ENCODE measurements at regions not wholly inside any gene's neighbourhood (a gene's known extent, or its start where the extent isn't known, plus 50 kb on each side); places are given as distances from the start of the nearest gene placed in this dataset.

DNA sequence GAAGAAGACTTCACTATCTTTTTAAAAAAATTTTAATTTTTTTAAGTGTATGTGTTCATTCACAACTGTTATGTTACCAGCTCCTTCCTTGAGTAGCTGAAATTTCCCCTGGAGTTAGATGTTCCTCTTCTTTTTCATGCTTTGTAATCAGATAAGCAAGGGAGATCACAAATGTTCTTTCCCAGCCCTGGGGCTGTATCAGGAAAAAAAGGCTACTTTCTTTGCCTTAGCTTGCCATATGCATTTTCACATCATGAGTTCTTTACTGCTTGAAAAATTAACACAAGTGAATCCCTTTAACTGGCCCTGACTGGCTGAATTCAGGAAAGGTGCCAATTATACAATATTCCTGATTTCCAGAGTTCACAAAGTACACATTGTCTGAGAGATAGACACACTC, 353.2 kb upstream of the ATP11B start:
- TF ChIP-seq, protein P1, sequence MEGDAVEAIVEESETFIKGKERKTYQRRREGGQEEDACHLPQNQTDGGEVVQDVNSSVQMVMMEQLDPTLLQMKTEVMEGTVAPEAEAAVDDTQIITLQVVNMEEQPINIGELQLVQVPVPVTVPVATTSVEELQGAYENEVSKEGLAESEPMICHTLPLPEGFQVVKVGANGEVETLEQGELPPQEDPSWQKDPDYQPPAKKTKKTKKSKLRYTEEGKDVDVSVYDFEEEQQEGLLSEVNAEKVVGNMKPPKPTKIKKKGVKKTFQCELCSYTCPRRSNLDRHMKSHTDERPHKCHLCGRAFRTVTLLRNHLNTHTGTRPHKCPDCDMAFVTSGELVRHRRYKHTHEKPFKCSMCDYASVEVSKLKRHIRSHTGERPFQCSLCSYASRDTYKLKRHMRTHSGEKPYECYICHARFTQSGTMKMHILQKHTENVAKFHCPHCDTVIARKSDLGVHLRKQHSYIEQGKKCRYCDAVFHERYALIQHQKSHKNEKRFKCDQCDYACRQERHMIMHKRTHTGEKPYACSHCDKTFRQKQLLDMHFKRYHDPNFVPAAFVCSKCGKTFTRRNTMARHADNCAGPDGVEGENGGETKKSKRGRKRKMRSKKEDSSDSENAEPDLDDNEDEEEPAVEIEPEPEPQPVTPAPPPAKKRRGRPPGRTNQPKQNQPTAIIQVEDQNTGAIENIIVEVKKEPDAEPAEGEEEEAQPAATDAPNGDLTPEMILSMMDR (IDR thresholded peaks at IDR 0.05): no peak
- no peak overlapping the region for H3K4me3 ChIP-seq
- ATAC-seq (ENCODE audit: insufficient number of reproducible peaks, low FRiP score, low read depth) (no peak), DNase-seq (ENCODE audit: low spot score) (no peak)
- H3K27ac ChIP-seq: no peak overlapping the region
- H3K9me3 ChIP-seq: no peaks in the 10 kb centered on the region
- H3K36me3 ChIP-seq: no peaks in the 10 kb centered on the region
- no peaks in the 10 kb centered on the region for H3K4me1 ChIP-seq (ENCODE audit: control insufficient read depth in 1 of 2, low read depth in 2 of 2)
- H3K27me3 ChIP-seq (replicated peaks; ENCODE audit: insufficient read depth): no peaks in the 10 kb centered on the region

DNA sequence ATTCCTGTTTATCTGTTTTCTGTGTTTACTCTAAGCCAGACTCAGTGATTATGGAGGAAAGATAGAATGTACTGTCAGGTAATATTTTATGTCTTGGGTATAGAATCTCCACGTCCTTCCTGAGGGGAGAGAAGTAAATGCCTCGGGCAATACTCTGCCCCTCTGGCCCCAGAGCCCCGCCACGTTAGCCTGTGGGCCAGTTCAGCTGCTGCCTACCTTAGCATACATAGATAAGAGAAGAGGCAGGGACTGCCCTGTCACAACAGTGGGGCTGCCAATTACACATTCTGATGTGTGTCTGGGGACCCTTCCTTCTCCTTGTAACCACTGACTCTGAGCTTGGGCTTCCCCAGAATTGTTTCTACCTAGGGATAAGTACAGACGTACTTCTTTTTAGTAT, 347.7 kb upstream of the ATP11B start:
- TF ChIP-seq, protein P1 (IDR thresholded peaks at IDR 0.05): no peak
- ATAC-seq (ENCODE audit: insufficient number of reproducible peaks, low FRiP score, low read depth) (no peak), DNase-seq (ENCODE audit: low spot score) (no peak)
- no peaks in the 10 kb centered on the region for H3K4me1 ChIP-seq (ENCODE audit: control insufficient read depth in 1 of 2, low read depth in 2 of 2)
- no peaks in the 10 kb centered on the region for H3K9me3 ChIP-seq
- H3K4me3 ChIP-seq: no peak overlapping the region
- H3K27ac ChIP-seq: no peak overlapping the region
- H3K27me3 ChIP-seq (replicated peaks; ENCODE audit: insufficient read depth): no peaks in the 10 kb centered on the region
- H3K36me3 ChIP-seq: no peaks in the 10 kb centered on the region

DNA sequence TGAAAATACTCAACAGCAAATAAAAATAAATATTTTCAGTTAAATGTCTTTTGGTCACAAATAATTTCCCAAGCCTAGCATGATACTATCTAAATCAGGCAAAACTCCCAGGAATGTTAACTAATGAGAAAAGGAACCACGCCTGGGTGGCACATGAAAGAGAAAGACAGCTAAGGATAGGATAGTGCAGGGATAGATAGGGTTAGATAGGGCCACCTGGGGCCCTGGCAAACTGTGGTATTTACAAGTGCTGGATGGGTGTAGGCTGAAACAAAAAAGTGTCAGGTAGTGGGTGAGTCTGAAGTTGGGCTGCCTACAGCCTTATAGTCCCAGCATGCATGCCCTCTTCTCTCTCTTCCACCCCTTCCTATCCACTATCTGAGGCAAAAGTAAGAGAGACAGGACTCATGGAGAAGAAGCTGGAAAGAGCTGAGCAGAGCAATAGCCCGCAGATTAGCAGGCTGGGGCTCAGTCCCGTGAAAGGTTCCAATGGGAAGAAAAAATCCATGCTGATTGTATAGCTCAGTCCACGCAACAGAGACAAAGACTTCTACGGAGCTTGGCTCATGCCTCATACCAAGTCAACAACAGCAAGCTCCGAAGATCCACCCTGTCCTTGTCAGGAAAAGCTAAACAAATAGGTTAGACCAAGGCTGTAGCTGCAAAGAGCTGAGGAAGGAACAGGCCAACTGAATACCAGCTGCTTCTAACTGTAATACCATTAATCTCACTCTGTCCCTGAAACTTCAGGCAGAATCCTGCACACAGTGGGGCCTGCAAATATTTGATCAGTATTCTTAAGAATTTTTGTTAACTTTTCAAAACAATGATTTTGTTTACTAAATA, 342.1 kb upstream of the ATP11B start:
- Histone ChIP-seq H3K4me3 (no peak overlapping the region), H3K27ac (no peak overlapping the region), H3K27me3 (replicated peaks; ENCODE audit: insufficient read depth) (no peaks in the 10 kb centered on the region), H3K36me3 (no peaks in the 10 kb centered on the region), H3K4me1 (ENCODE audit: control insufficient read depth in 1 of 2, low read depth in 2 of 2) (no peaks in the 10 kb centered on the region), H3K9me3 (no peaks in the 10 kb centered on the region)
- ATAC-seq (ENCODE audit: insufficient number of reproducible peaks, low FRiP score, low read depth): no peak
- no peak for DNase-seq (ENCODE audit: low spot score)
- TF ChIP-seq, protein P1 (IDR thresholded peaks at IDR 0.05): no peak

DNA sequence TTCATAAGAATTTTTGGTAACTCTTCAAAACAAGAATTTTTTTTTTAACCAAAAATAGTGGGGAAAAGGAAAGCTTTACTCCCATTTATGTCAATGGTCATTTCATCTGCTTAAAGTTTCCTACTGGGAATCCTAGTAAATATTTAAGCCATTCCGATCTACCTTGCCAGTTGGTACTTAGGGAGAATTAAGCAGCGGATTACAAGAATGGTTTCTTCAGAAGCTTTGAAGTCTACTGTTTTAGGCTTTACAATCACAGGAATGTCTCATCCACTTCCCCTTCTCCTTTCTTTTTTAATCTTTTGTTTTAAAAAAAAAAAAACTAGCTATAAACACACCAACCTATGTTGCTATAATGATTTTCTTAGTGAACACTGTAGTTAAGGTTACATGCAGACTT, 341.4 kb upstream of the ATP11B start:
- TF ChIP-seq, protein P1 (IDR thresholded peaks at IDR 0.05): no peak
- no peaks in the 10 kb centered on the region for H3K9me3 ChIP-seq
- DNase-seq (ENCODE audit: low spot score) (no peak), ATAC-seq (ENCODE audit: insufficient number of reproducible peaks, low FRiP score, low read depth) (no peak)
- H3K4me1 ChIP-seq (ENCODE audit: control insufficient read depth in 1 of 2, low read depth in 2 of 2): no peaks in the 10 kb centered on the region
- no peaks in the 10 kb centered on the region for H3K27me3 ChIP-seq (replicated peaks; ENCODE audit: insufficient read depth)
- H3K4me3 ChIP-seq: no peak overlapping the region
- no peak overlapping the region for H3K27ac ChIP-seq
- H3K36me3 ChIP-seq: no peaks in the 10 kb centered on the region

DNA sequence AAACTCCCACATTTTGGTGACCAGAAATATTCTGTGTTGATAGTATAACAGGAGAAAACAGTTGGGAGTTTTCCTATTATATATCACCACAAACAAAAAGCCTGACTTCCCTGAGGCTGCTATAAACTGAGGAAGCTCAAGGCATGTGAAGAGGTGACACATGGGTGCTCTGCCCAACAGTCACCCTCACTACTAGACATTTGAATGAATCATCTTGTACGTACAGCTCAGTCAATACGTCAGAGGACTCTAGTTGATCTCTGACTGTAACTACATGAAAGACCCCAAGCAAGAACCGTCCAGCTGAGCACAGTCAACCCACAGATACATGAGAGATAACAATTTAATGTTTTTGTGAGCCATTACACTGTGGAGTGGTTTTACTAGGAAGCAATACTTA, 338.3 kb upstream of the ATP11B start:
- TF ChIP-seq, protein P1 (IDR thresholded peaks at IDR 0.05): no peak
- H3K27ac ChIP-seq: no peak overlapping the region

More for the DNA sequence above, 338.3 kb upstream of the ATP11B start:
- no peaks in the 10 kb centered on the region for H3K27me3 ChIP-seq (replicated peaks; ENCODE audit: insufficient read depth)
- ATAC-seq (ENCODE audit: insufficient number of reproducible peaks, low FRiP score, low read depth) (no peak), DNase-seq (ENCODE audit: low spot score) (no peak)
- no peaks in the 10 kb centered on the region for H3K4me1 ChIP-seq (ENCODE audit: control insufficient read depth in 1 of 2, low read depth in 2 of 2)
- H3K4me3 ChIP-seq: no peak overlapping the region
- no peaks in the 10 kb centered on the region for H3K9me3 ChIP-seq
- no peaks in the 10 kb centered on the region for H3K36me3 ChIP-seq
